CD4-positive, CD25-positive, alpha-beta regulatory T cell (primary cell): ENCODE measurements at regions not wholly inside any gene's neighbourhood (a gene's known extent, or its start where the extent isn't known, plus 50 kb on each side); places are given as distances from the start of the nearest gene placed in this dataset.

Experiments
- ATAC-seq, 2 donors: fragments of 150-1000 bp; cut with Tn5 transposase; one replicate each; pipeline ENCODE4 v1.10.0; 2021; ENCODE audit warnings: low read depth in 2 of 2, moderate number of reproducible peaks in 2 of 2, moderate library complexity in 1 of 2
- DNase-seq, 3 donors: peaks; one replicate each; pipeline versions ENCODE4 v3.0.0 to v3.0.0-alpha.2; 2012 to 2022; ENCODE audit warnings: mixed read lengths in 1 of 3
- H3K27ac ChIP-seq: one replicate; pipeline ENCODE4 v1.7.0; 2013; ENCODE audit warnings: mild to moderate bottlenecking, low read length; ENCODE audit not compliant: insufficient read depth, poor library complexity, severe bottlenecking
- H3K27me3 ChIP-seq: one replicate; pipeline ENCODE4 v1.7.0; 2013; ENCODE audit warnings: low read length; ENCODE audit not compliant: control insufficient read depth, insufficient read depth
- H3K36me3 ChIP-seq: one replicate; pipeline ENCODE4 v1.7.0; 2013; ENCODE audit warnings: mild to moderate bottlenecking, low read length, moderate library complexity; ENCODE audit not compliant: control insufficient read depth, insufficient read depth
- H3K4me1 ChIP-seq: 2 replicates; pipeline ENCODE4 v1.7.0; 2013; ENCODE audit warnings: mild to moderate bottlenecking, low read length; ENCODE audit not compliant: insufficient read depth, control insufficient read depth, poor library complexity, severe bottlenecking
- H3K4me3 ChIP-seq: one replicate; pipeline ENCODE4 v1.7.0; 2013; ENCODE audit warnings: low read depth, mild to moderate bottlenecking, low read length, moderate library complexity
- H3K9me3 ChIP-seq, 2 experiments: 1 replicate in 1 of 2; 2 replicates in 1 of 2; pipeline ENCODE4 v1.7.0; 2013; ENCODE audit warnings: low read length in 2 of 2, mild to moderate bottlenecking in 1 of 2, moderate library complexity in 1 of 2; ENCODE audit not compliant: control insufficient read depth in 2 of 2
- H3K27ac Mint-ChIP-seq, 3 donors: one replicate each; pipeline ENCODE4 v1.8.0; 2020 to 2022; ENCODE audit warnings: mild to moderate bottlenecking in 3 of 3, mixed read lengths in 3 of 3, moderate library complexity in 2 of 3
- H3K27me3 Mint-ChIP-seq: one replicate; pipeline ENCODE4 v1.8.0; 2022; ENCODE audit warnings: mild to moderate bottlenecking, mixed read lengths
- H3K36me3 Mint-ChIP-seq: one replicate; pipeline ENCODE4 v1.8.0; 2020; ENCODE audit warnings: mixed read lengths
- H3K4me1 Mint-ChIP-seq, 4 donors: one replicate each; pipeline ENCODE4 v1.8.0; 2020 to 2022; ENCODE audit warnings: mixed read lengths in 4 of 4, mild to moderate bottlenecking in 1 of 4
- H3K4me3 Mint-ChIP-seq, 4 donors: one replicate each; pipeline ENCODE4 v1.8.0; 2020 to 2022; ENCODE audit warnings: mild to moderate bottlenecking in 4 of 4, mixed read lengths in 4 of 4, moderate library complexity in 3 of 4
- H3K9me3 Mint-ChIP-seq, 7 donors: one replicate each; pipeline ENCODE4 v1.8.0; 2020 to 2022; ENCODE audit warnings: mixed read lengths in 7 of 7, mild to moderate bottlenecking in 3 of 7, moderate library complexity in 2 of 7

GRCh38 chr12:59088673-59089072 lies 168.4 kb upstream of the LRIG3 start:
- no peak overlapping the region for H3K4me3 ChIP-seq
- no peak overlapping the region for H3K4me3 Mint-ChIP-seq
- H3K27ac ChIP-seq = no peak overlapping the region
- no peak overlapping the region for H3K27ac Mint-ChIP-seq
- no peaks in the 10 kb centered on the region for H3K27me3 ChIP-seq
- H3K36me3 Mint-ChIP-seq = no peaks in the 10 kb centered on the region
- no peak for DNase-seq
- no peaks in the 10 kb centered on the region for H3K9me3 ChIP-seq
- peaks cover 0 to 5% (median 0%) of the 10 kb centered on the region in 7 donors for H3K9me3 Mint-ChIP-seq
- ATAC-seq = no peak
- H3K4me1 Mint-ChIP-seq = no peaks in the 10 kb centered on the region
- no peaks in the 10 kb centered on the region for H3K4me1 ChIP-seq
- no peaks in the 10 kb centered on the region for H3K27me3 Mint-ChIP-seq
- H3K36me3 ChIP-seq = no peaks in the 10 kb centered on the region

- Mint-ChIP-seq H3K4me1 (no peaks in the 10 kb centered on the region), H3K27ac (no peak overlapping the region), H3K4me3 (no peak overlapping the region), H3K27me3 (no peaks in the 10 kb centered on the region), H3K9me3 (peaks cover 0 to 7% (median 0%) of the 10 kb centered on the region in 7 donors), H3K36me3 (no peaks in the 10 kb centered on the region)
- Histone ChIP-seq H3K36me3 (no peaks in the 10 kb centered on the region), H3K27me3 (no peaks in the 10 kb centered on the region), H3K4me1 (no peaks in the 10 kb centered on the region), H3K4me3 (no peak overlapping the region), H3K27ac (no peak overlapping the region), H3K9me3 (no peaks in the 10 kb centered on the region)
- DNase-seq = no peak
- ATAC-seq = no peak
These were observed 167.4 kb upstream of the LRIG3 start for GRCh38 chr12:59087691-59088090.

- ATAC-seq (no peak), DNase-seq (no peak)
- Histone ChIP-seq H3K4me3 (no peak overlapping the region), H3K27me3 (no peaks in the 10 kb centered on the region), H3K36me3 (no peaks in the 10 kb centered on the region), H3K9me3 (no peaks in the 10 kb centered on the region), H3K27ac (no peak overlapping the region), H3K4me1 (no peaks in the 10 kb centered on the region)
- no peak overlapping the region for H3K4me3 Mint-ChIP-seq
- H3K36me3 Mint-ChIP-seq = no peaks in the 10 kb centered on the region
- H3K27me3 Mint-ChIP-seq = no peaks in the 10 kb centered on the region
- no peak overlapping the region for H3K27ac Mint-ChIP-seq
- peaks cover 0 to 7% (median 0%) of the 10 kb centered on the region in 7 donors for H3K9me3 Mint-ChIP-seq
- H3K4me1 Mint-ChIP-seq = no peaks in the 10 kb centered on the region
These were observed 166.9 kb upstream of the LRIG3 start for GRCh38 chr12:59087077-59087673.

GRCh38 chr12:59086126-59086525 lies 165.8 kb upstream of the LRIG3 start:
- Histone ChIP-seq H3K27me3 (no peaks in the 10 kb centered on the region), H3K4me1 (no peaks in the 10 kb centered on the region), H3K36me3 (no peaks in the 10 kb centered on the region), H3K27ac (no peak overlapping the region), H3K9me3 (no peaks in the 10 kb centered on the region), H3K4me3 (no peak overlapping the region)
- DNase-seq (no peak), ATAC-seq (no peak)
- H3K4me3 Mint-ChIP-seq = no peak overlapping the region
- no peaks in the 10 kb centered on the region for H3K36me3 Mint-ChIP-seq
- H3K27me3 Mint-ChIP-seq = no peaks in the 10 kb centered on the region
- H3K9me3 Mint-ChIP-seq = peaks cover 0 to 4% (median 0%) of the 10 kb centered on the region in 7 donors
- H3K27ac Mint-ChIP-seq = no peak overlapping the region
- H3K4me1 Mint-ChIP-seq = no peaks in the 10 kb centered on the region

- Mint-ChIP-seq H3K36me3 (no peaks in the 10 kb centered on the region), H3K27me3 (no peaks in the 10 kb centered on the region), H3K27ac (no peak overlapping the region), H3K9me3 (peaks cover 0 to 4% (median 0%) of the 10 kb centered on the region in 7 donors), H3K4me3 (no peak overlapping the region), H3K4me1 (no peaks in the 10 kb centered on the region)
- H3K4me3 ChIP-seq = no peak overlapping the region
- no peak overlapping the region for H3K27ac ChIP-seq
- H3K4me1 ChIP-seq = no peaks in the 10 kb centered on the region
- DNase-seq (no peak), ATAC-seq (no peak)
- no peaks in the 10 kb centered on the region for H3K9me3 ChIP-seq
- no peaks in the 10 kb centered on the region for H3K27me3 ChIP-seq
- H3K36me3 ChIP-seq = no peaks in the 10 kb centered on the region
These were observed 165.4 kb upstream of the LRIG3 start for GRCh38 chr12:59085690-59086089.

GRCh38 chr12:59084511-59085375 lies 164.4 kb upstream of the LRIG3 start:
- Histone ChIP-seq H3K9me3 (no peaks in the 10 kb centered on the region), H3K27ac (no peak overlapping the region), H3K36me3 (no peaks in the 10 kb centered on the region), H3K4me1 (no peaks in the 10 kb centered on the region), H3K27me3 (no peaks in the 10 kb centered on the region), H3K4me3 (no peak overlapping the region)
- H3K4me1 Mint-ChIP-seq = no peaks in the 10 kb centered on the region
- DNase-seq (no peak), ATAC-seq (no peak)
- H3K9me3 Mint-ChIP-seq = peaks cover 0 to 4% (median 0%) of the 10 kb centered on the region in 7 donors
- H3K27ac Mint-ChIP-seq = no peak overlapping the region
- H3K36me3 Mint-ChIP-seq = no peaks in the 10 kb centered on the region
- no peak overlapping the region for H3K4me3 Mint-ChIP-seq
- no peaks in the 10 kb centered on the region for H3K27me3 Mint-ChIP-seq

- Mint-ChIP-seq H3K36me3 (no peaks in the 10 kb centered on the region), H3K27me3 (no peaks in the 10 kb centered on the region), H3K27ac (no peak overlapping the region), H3K4me3 (no peak overlapping the region), H3K4me1 (no peaks in the 10 kb centered on the region), H3K9me3 (peaks cover 0 to 4% (median 0%) of the 10 kb centered on the region in 7 donors)
- Histone ChIP-seq H3K36me3 (no peaks in the 10 kb centered on the region), H3K4me1 (no peaks in the 10 kb centered on the region), H3K4me3 (no peak overlapping the region), H3K9me3 (no peaks in the 10 kb centered on the region), H3K27me3 (no peaks in the 10 kb centered on the region), H3K27ac (no peak overlapping the region)
- DNase-seq = no peak
- ATAC-seq = no peak
These were observed 162.6 kb upstream of the LRIG3 start for GRCh38 chr12:59082952-59083351.

- no peak overlapping the region for H3K4me3 ChIP-seq
- Mint-ChIP-seq H3K36me3 (no peaks in the 10 kb centered on the region), H3K27me3 (no peaks in the 10 kb centered on the region), H3K4me1 (no peaks in the 10 kb centered on the region), H3K4me3 (no peak overlapping the region), H3K27ac (no peak overlapping the region), H3K9me3 (peaks cover 0 to 4% (median 0%) of the 10 kb centered on the region in 7 donors)
- ATAC-seq (no peak), DNase-seq (no peak)
- no peak overlapping the region for H3K27ac ChIP-seq
- H3K9me3 ChIP-seq = no peaks in the 10 kb centered on the region
- no peaks in the 10 kb centered on the region for H3K27me3 ChIP-seq
- no peaks in the 10 kb centered on the region for H3K4me1 ChIP-seq
- H3K36me3 ChIP-seq = no peaks in the 10 kb centered on the region
These were observed 159.8 kb upstream of the LRIG3 start for GRCh38 chr12:59080101-59080500.
